ENCODE measurements at regions not wholly inside any gene's neighbourhood (a gene's known extent, or its start where the extent isn't known, plus 50 kb on each side); places are given as distances from the start of the nearest gene placed in this dataset.

- in situ Hi-C loops (cut with HindIII; ENCODE audit: low pct_ligation_motif_present, low pct_unique_long_range_greater_than_20kb, low sequenced_read_pairs): no loop called here
- DNase-seq: no peak
Measured at GRCh38 chr12:30447061-30447750, 248.5 kb downstream of the IPO8 start.

GRCh38 chr12:30442461-30442860, 253.2 kb downstream of the IPO8 start:
- no peak for DNase-seq
- in situ Hi-C loops (cut with HindIII; ENCODE audit: low pct_ligation_motif_present, low pct_unique_long_range_greater_than_20kb, low sequenced_read_pairs): no loop called here

DNA sequence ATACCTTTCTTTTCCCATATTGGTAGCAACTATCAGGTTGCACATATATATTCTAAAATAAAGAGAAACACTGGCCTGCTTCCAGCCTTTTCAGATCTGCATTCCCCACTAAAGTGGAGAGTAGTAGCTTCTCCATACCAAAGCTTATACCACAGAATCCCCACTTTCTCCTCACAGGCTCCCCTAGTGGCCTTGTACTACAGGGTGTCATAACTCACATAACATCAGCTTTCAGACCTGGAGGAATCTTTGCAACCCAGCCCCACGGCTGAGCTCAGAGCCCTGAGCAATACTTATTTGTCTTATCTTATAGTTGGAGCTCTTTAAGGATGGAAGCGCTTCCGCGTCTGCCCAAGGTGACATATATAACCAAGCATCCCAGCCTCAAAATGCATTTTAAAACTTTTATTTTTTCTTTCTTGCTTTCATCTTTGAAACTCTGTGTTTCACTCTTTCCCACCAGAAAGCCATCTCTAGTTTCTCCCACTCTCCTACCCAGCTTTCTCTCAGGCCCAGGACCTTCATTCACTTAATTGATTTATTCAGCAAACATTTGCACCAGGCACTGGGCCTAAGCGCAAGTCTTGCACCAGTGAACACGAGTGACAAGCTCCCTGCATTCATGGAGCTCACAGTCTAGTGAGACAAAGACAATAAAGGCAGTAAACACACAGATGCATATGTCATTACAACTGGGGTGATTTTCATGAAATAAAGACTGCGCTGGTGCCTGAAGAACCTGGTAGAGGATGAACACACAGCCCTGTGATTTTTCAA, 254.7 kb downstream of the IPO8 start:
- peak; percentile 49 for DNase-seq
- in situ Hi-C loops (cut with HindIII; ENCODE audit: low pct_ligation_motif_present, low pct_unique_long_range_greater_than_20kb, low sequenced_read_pairs): no loop called here

DNA sequence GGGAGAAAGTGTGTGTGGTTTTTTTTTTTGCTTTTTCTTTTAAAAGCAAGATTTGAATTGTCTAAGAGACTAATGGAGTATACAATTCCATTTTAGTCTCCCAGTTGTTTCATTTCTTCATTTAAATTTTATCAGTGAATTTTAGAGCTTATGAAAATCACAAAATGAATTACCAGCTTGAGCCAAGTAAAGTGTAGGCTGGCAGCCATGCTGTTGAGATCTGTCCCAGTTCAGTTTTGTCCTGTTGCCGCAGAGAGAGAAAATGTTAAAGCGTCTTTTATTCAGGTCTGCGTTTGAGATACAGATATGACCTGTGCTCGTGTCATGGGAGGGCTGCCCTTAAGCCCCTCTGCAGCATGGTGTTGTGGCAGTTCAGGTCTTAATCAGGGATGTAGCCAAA, 256.5 kb downstream of the IPO8 start:
- in situ Hi-C loops (cut with HindIII; ENCODE audit: low pct_ligation_motif_present, low pct_unique_long_range_greater_than_20kb, low sequenced_read_pairs): no loop called here
- no peak for DNase-seq

DNA sequence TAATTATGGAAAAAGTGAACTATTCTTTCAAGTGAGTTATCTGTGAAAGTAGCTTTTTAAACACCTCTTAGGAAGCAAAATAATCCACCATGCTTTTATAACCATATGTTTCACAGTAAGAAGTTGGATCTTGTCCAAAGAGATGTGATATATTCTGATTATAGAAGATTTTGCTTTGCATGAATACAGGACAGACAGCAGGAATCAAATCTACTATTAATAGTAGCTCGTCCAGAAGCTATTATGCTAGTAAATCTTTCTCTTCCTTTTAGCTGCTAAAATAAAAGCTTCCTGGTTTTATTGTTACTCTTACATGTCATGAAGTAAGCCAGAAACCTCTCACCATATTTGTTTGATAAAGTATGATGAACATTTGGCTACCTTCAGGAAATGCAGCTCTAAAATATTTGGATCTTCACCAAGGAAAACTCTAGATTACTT, 257.0 kb downstream of the IPO8 start:
- in situ Hi-C loops (cut with HindIII; ENCODE audit: low pct_ligation_motif_present, low pct_unique_long_range_greater_than_20kb, low sequenced_read_pairs): no loop called here
- DNase-seq: no peak

- in situ Hi-C loops (cut with HindIII; ENCODE audit: low pct_ligation_motif_present, low pct_unique_long_range_greater_than_20kb, low sequenced_read_pairs): no loop called here
Measured at GRCh38 chr12:30437616-30438015, 258.1 kb downstream of the IPO8 start.

DNA sequence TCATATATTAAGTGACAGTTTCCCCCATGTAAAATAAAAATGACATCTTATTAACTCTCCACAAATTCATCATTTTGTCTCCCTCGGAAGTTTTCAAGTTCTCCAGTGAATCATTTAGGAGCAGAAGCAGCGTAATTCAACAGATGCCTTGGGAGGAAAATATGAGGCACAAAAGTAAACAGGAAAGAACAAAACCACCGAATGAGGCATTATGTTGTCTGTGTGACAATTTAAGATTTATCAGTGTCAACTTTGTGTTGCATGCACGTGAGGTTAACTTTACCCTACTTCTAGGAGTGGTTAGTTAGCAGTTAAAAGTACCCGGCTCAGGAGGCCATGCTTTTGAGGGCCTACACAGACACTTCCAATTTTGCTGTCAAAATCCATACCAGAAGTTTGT, 258.6 kb downstream of the IPO8 start:
- DNase-seq: no peak
- in situ Hi-C loops (cut with HindIII; ENCODE audit: low pct_ligation_motif_present, low pct_unique_long_range_greater_than_20kb, low sequenced_read_pairs): no loop called here

More at GRCh38 chr12:30437616-30438015, 258.1 kb downstream of the IPO8 start:
- no peak for DNase-seq

GRCh38 chr12:30428098-30428497, 267.6 kb downstream of the IPO8 start:
- DNase-seq: no peak
- in situ Hi-C loops (cut with HindIII; ENCODE audit: low pct_ligation_motif_present, low pct_unique_long_range_greater_than_20kb, low sequenced_read_pairs): no loop called here

DNA sequence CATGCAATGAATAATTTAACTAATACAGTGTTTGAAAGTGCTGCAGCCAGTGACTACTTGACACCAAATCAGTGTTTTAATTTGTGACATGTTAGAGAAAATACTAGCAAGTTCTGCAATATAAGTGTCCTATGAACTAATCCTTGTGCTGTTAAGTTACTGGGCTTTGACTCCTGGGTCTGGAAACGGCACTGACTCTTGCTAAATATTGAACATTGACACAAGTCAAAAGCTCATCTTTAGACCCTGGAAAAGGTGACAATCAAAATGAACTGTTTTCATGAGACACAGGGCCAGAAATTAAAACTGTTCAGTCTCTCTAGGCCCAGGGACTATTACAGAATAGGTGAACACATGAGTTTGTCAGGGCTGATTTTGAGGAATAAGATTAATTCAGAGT, 268.1 kb downstream of the IPO8 start:
- in situ Hi-C loops (cut with HindIII; ENCODE audit: low pct_ligation_motif_present, low pct_unique_long_range_greater_than_20kb, low sequenced_read_pairs): no loop called here
- DNase-seq: no peak

DNA sequence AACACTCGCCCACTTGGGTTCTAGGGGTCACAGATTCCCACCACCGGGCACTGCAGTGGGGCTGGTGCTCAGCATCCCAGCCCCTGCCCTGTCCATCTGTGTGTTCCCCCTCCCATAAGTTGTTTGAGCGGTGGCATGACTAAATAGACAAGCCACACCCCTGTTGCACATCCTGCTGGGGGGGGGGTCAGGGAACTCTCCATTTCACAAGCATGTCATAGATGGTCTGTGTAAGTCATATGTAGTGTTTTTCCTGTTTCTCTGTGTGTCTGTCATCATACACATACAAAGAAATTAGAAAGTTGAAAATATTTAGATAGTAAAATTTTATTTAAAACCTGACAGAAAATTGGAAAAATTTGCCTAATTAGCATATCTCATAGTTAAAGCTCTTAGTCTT, 270.2 kb downstream of the IPO8 start:
- DNase-seq: no peak
- in situ Hi-C loops (cut with HindIII; ENCODE audit: low pct_ligation_motif_present, low pct_unique_long_range_greater_than_20kb, low sequenced_read_pairs): no loop called here

DNA sequence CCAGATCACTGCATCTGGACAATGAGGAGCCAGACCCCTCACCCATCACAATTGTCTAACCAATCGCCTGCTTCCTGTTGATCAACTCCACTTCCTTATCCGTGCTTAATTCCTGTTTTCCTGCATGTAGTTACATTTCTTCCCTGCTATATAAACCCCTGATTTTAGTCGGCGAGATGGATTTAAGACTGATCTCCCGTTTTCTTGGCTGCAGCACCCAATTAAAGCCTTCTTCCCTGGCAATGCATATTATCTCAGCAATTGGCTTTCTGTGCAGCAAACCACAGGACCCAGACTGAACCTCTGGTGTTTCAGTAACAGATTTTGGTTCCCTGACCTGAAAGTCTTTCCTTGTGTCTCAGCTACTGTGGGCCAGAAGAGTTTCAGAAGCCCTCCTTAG, 272.3 kb downstream of the IPO8 start:
- in situ Hi-C loops (cut with HindIII; ENCODE audit: low pct_ligation_motif_present, low pct_unique_long_range_greater_than_20kb, low sequenced_read_pairs): no loop called here
- DNase-seq: no peak

DNA sequence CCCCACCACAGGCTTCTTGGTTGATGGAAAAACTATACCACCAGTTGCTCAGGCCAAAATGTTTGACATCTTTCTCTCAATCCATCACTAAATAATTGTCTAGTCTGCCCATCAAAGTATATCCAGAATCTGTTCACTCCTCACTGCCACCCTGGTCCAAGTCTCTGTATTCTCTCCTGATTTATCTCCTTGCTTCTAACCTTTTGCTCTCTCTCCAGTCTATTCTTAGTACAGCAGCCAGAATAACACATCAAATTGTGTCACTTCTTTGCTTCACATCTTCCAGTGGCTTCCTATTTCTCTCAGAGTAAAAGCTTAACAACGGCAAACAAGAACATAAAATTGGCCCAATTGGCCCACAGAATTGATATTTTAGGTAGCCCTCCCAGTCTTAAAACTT, 272.8 kb downstream of the IPO8 start:
- in situ Hi-C loops (cut with HindIII; ENCODE audit: low pct_ligation_motif_present, low pct_unique_long_range_greater_than_20kb, low sequenced_read_pairs): no loop called here

GRCh38 chr12:30420561-30420960, 275.1 kb downstream of the IPO8 start:
- no peak for DNase-seq
- in situ Hi-C loops (cut with HindIII; ENCODE audit: low pct_ligation_motif_present, low pct_unique_long_range_greater_than_20kb, low sequenced_read_pairs): no loop called here

More for the DNA sequence above, 272.8 kb downstream of the IPO8 start:
- no peak for DNase-seq

DNA sequence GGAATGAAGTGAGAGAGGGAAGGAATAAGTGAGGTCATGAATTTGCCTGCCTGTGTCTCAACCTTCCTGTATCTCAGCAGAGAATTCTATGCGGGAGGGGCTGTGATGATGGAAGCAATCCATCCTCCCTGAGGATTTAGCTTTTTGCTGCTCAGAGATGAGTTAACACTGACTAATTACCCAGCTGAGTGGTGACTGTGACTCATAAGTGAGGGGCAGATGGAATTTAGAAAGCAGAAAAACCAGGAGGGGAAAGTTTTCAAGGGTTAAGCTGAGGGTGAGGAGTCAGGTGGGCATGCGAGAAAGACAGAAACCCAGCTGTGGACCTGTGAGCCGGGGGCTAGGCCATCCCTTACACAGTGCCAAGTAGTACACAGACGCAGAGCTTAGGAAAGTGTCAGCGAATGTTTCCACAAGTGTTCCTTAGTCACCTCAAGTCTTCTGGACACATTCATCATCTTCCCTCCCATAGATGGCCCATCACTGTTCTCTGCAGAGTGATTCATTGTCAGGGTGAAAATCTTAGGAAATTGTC, 277.9 kb downstream of the IPO8 start:
- DNase-seq: peak; percentile 53
- in situ Hi-C loops (cut with HindIII; ENCODE audit: low pct_ligation_motif_present, low pct_unique_long_range_greater_than_20kb, low sequenced_read_pairs): no loop called here

DNA sequence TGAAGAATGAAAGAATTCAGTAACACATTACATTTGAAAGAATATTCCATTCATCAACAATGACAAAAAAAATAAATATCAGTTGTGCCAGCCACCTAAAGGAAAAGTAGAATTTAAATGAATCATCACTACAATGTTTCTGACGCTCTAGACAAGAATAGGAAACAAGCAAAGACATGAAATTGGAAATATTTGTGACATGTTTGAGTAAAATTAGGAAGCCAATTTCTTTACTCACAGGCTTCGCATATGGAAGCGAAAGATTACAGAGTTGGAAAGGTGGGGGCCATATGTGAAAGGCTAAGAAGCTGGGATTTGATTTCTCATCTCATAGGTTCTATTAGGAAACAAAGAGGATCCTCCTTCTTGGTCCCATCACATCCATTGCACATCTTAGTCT, 279.0 kb downstream of the IPO8 start:
- no peak for DNase-seq
- in situ Hi-C loops (cut with HindIII; ENCODE audit: low pct_ligation_motif_present, low pct_unique_long_range_greater_than_20kb, low sequenced_read_pairs): no loop called here

- in situ Hi-C loops (cut with HindIII; ENCODE audit: low pct_ligation_motif_present, low pct_unique_long_range_greater_than_20kb, low sequenced_read_pairs): no loop called here
- DNase-seq: no peak
Measured at GRCh38 chr12:30415777-30416176, 279.9 kb downstream of the IPO8 start.

GRCh38 chr12:30414507-30414906, 281.2 kb downstream of the IPO8 start:
- in situ Hi-C loops (cut with HindIII; ENCODE audit: low pct_ligation_motif_present, low pct_unique_long_range_greater_than_20kb, low sequenced_read_pairs): no loop called here

GRCh38 chr12:30400349-30400748, 295.3 kb downstream of the IPO8 start:
- in situ Hi-C loops (cut with HindIII; ENCODE audit: low pct_ligation_motif_present, low pct_unique_long_range_greater_than_20kb, low sequenced_read_pairs): no loop called here

More at GRCh38 chr12:30414507-30414906, 281.2 kb downstream of the IPO8 start:
- no peak for DNase-seq

DNA sequence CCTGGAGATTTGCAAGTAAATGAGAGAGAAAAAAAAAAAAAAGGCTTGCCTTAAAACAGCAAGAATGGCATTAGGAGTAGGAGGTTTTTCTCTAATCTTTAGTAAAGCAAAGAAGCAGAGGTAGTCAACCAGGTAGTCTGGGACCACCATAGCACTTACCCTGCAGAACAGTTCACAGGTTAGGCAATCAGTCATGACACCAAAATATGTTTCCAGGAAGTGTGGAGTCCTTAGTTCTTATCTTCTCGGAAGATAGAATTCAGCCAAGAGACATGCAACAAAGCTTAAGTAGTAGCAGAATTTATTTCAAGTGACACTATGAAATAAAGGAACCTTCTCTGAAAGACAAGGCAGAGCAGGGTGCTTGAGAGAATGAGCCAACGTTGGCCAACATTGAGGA, 295.8 kb downstream of the IPO8 start:
- in situ Hi-C loops (cut with HindIII; ENCODE audit: low pct_ligation_motif_present, low pct_unique_long_range_greater_than_20kb, low sequenced_read_pairs): no loop called here
- no peak for DNase-seq

More at GRCh38 chr12:30400349-30400748, 295.3 kb downstream of the IPO8 start:
- DNase-seq: no peak

GRCh38 chr12:30396576-30396975, 299.1 kb downstream of the IPO8 start:
- in situ Hi-C loops (cut with HindIII; ENCODE audit: low pct_ligation_motif_present, low pct_unique_long_range_greater_than_20kb, low sequenced_read_pairs): no loop called here
- DNase-seq: no peak

Measured in ACHN (cell line).